ENCODE measurements at regions not wholly inside any gene's neighbourhood (a gene's known extent, or its start where the extent isn't known, plus 50 kb on each side); places are given as distances from the start of the nearest gene placed in this dataset.

DNA sequence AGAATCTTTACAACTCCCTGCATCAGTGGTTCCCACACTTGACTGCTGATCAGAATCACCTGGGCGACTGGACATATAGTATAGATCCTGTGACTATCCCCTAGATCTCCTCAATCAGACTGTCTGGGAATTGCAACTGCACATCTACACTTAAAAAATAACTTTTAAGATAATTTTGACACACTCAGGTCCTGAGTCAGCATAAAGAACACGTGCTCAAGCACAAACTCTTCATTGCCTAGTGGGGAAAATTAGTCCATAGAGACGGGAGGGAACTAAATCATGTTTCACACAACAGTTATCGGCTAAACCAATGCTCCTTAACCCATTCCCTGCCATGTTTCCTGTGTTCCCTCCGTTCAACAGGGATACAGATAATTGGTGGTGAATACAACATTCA lies 243.5 kb upstream of the FGF13 start:
- TF ChIP-seq, protein P1, sequence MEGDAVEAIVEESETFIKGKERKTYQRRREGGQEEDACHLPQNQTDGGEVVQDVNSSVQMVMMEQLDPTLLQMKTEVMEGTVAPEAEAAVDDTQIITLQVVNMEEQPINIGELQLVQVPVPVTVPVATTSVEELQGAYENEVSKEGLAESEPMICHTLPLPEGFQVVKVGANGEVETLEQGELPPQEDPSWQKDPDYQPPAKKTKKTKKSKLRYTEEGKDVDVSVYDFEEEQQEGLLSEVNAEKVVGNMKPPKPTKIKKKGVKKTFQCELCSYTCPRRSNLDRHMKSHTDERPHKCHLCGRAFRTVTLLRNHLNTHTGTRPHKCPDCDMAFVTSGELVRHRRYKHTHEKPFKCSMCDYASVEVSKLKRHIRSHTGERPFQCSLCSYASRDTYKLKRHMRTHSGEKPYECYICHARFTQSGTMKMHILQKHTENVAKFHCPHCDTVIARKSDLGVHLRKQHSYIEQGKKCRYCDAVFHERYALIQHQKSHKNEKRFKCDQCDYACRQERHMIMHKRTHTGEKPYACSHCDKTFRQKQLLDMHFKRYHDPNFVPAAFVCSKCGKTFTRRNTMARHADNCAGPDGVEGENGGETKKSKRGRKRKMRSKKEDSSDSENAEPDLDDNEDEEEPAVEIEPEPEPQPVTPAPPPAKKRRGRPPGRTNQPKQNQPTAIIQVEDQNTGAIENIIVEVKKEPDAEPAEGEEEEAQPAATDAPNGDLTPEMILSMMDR (conservative IDR thresholded peaks at IDR 0.05), result no peak
- Histone ChIP-seq H3K9ac (ENCODE audit: extremely low read depth, low read length, poor library complexity, severe bottlenecking) (no peak overlapping the region), H3K4me1 (ENCODE audit: control insufficient read depth, insufficient read depth, low read length) (no peaks in the 10 kb centered on the region), H3K4me3 (ENCODE audit: low read length) (no peak overlapping the region), H3K36me3 (ENCODE audit: control insufficient read depth, insufficient read depth, low read length) (no peaks in the 10 kb centered on the region), H3K27ac (ENCODE audit: low read depth, low read length) (no peak overlapping the region), H3K9me3 (ENCODE audit: control insufficient read depth, low read length) (no peaks in the 10 kb centered on the region), H3K27me3 (ENCODE audit: control insufficient read depth, insufficient read depth, low read length, poor library complexity, severe bottlenecking) (no peaks in the 10 kb centered on the region)
- Mint-ChIP-seq H3K27ac (no peak overlapping the region), H3K27me3 (ENCODE audit: insufficient read depth) (no peaks in the 10 kb centered on the region), H3K36me3 (ENCODE audit: low read depth) (no peaks in the 10 kb centered on the region), H3K4me1 (peaks cover 2% of the 10 kb centered on the region), H3K4me3 (no peak overlapping the region), H3K9me3 (peaks cover 1% of the 10 kb centered on the region)
- no peak for DNase-seq
- 94 to 100% methylated on average over 1 to 5 of the region's 5 CpGs for WGBS, 2 experiments (ENCODE audit: insufficient coverage in 1 of 2, insufficient read length in 1 of 2)

DNA sequence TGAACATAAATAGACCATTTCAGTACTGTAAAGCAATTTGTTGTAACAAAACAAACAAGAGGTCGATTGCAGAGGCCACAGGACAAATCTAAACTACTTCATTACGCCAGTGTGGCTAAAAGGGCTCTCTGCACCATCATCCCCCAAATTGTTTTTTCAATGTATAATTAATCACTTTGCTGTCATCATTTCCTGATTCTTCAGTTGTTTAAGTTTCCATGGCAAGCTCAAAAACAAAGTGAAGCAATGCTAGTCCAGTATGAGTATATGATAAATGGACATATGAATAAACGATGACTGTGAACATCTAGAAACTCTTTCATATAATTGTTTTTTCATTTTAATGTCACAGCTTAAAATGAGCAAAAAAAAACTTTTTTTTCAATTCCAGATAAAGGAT lies 235.4 kb upstream of the FGF13 start:
- no peak for DNase-seq
- Mint-ChIP-seq H3K9me3 (no peaks in the 10 kb centered on the region), H3K4me3 (no peak overlapping the region), H3K27me3 (ENCODE audit: insufficient read depth) (no peaks in the 10 kb centered on the region), H3K27ac (no peak overlapping the region), H3K4me1 (peaks cover 2% of the 10 kb centered on the region), H3K36me3 (ENCODE audit: low read depth) (peaks cover 2% of the 10 kb centered on the region)
- WGBS, 2 experiments (ENCODE audit: insufficient coverage in 1 of 2, insufficient read length in 1 of 2), result 86% methylated on average over 2 of the region's 3 CpGs; no CpG with 5 or more reads in 1 of the 2 experiments
- Histone ChIP-seq H3K9ac (ENCODE audit: extremely low read depth, low read length, poor library complexity, severe bottlenecking) (no peak overlapping the region), H3K27me3 (ENCODE audit: control insufficient read depth, insufficient read depth, low read length, poor library complexity, severe bottlenecking) (no peaks in the 10 kb centered on the region), H3K9me3 (ENCODE audit: control insufficient read depth, low read length) (no peaks in the 10 kb centered on the region), H3K27ac (ENCODE audit: low read depth, low read length) (no peak overlapping the region), H3K36me3 (ENCODE audit: control insufficient read depth, insufficient read depth, low read length) (no peaks in the 10 kb centered on the region), H3K4me1 (ENCODE audit: control insufficient read depth, insufficient read depth, low read length) (no peaks in the 10 kb centered on the region), H3K4me3 (ENCODE audit: low read length) (no peak overlapping the region)
- TF ChIP-seq, protein P1 (conservative IDR thresholded peaks at IDR 0.05), result no peak

DNA sequence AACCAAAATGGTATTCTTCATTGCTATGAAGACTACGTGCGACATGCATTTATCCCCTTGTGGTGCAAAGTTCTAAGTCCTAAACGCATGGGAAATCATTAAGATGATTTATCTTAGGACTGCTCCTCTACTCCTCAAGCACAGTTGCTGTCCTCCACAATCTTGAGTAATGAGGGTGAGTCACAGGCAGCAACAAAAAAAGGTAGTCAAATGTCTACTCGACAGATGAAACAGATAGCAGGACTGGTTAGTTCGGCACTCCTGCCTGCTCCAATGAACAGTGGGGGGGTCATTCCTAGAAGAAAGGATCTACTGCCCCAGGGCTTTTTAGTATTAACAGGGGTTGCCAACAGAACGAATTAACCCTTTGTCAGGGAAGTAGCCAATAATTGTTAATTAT lies 233.7 kb upstream of the FGF13 start:
- TF ChIP-seq, protein P1 (conservative IDR thresholded peaks at IDR 0.05), result no peak

More for the DNA sequence above, 233.7 kb upstream of the FGF13 start:
- H3K4me1 Mint-ChIP-seq, result peaks cover 2% of the 10 kb centered on the region
- no peak overlapping the region for H3K9ac ChIP-seq (ENCODE audit: extremely low read depth, low read length, poor library complexity, severe bottlenecking)
- H3K36me3 ChIP-seq (ENCODE audit: control insufficient read depth, insufficient read depth, low read length), result no peaks in the 10 kb centered on the region
- H3K4me3 ChIP-seq (ENCODE audit: low read length), result no peak overlapping the region
- no peak overlapping the region for H3K27ac ChIP-seq (ENCODE audit: low read depth, low read length)
- H3K27me3 ChIP-seq (ENCODE audit: control insufficient read depth, insufficient read depth, low read length, poor library complexity, severe bottlenecking), result no peaks in the 10 kb centered on the region
- H3K4me1 ChIP-seq (ENCODE audit: control insufficient read depth, insufficient read depth, low read length), result no peaks in the 10 kb centered on the region
- no peak for DNase-seq
- no peaks in the 10 kb centered on the region for H3K27me3 Mint-ChIP-seq (ENCODE audit: insufficient read depth)
- H3K9me3 Mint-ChIP-seq, result no peaks in the 10 kb centered on the region
- whole genome bisulfite sequencing, 2 experiments (ENCODE audit: insufficient coverage in 1 of 2, insufficient read length in 1 of 2), result 67 to 93% methylated on average over 1 to 6 of the region's 6 CpGs
- H3K4me3 Mint-ChIP-seq, result no peak overlapping the region
- no peak overlapping the region for H3K27ac Mint-ChIP-seq
- H3K9me3 ChIP-seq (ENCODE audit: control insufficient read depth, low read length), result no peaks in the 10 kb centered on the region
- H3K36me3 Mint-ChIP-seq (ENCODE audit: low read depth), result peaks cover 2% of the 10 kb centered on the region

Data from endodermal cell (in vitro differentiated cells).